Forelimb muscle (tissue), 1 donor: ENCODE measurements at regions not wholly inside any gene's neighbourhood (a gene's known extent, or its start where the extent isn't known, plus 50 kb on each side); places are given as distances from the start of the nearest gene placed in this dataset.

Experiments used
- DNase-seq: peaks from one replicate; pipeline ENCODE4 v3.0.0-alpha.2; 2013; ENCODE audit warnings: low read depth

DNA sequence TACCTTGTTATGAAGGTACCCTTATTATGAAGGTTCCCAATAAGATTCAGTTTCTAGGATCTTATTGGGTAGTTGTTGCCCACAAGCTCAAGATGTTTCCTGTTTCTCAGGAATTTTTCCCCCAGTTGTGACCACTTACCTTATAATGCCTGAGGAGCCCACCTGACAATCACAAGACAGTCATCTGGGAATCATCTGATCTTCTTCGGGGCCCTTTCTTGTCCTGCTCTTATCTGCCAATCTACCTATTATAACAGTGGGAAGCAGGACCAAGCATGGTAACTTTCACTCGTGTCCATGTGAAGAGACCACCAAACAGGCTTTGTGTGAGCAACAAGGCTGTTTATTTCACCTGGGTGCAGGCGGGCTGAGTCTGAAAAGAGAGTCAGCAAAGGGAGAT, 825.5 kb downstream of the BCL11B start:
- DNase-seq: no peak

DNA sequence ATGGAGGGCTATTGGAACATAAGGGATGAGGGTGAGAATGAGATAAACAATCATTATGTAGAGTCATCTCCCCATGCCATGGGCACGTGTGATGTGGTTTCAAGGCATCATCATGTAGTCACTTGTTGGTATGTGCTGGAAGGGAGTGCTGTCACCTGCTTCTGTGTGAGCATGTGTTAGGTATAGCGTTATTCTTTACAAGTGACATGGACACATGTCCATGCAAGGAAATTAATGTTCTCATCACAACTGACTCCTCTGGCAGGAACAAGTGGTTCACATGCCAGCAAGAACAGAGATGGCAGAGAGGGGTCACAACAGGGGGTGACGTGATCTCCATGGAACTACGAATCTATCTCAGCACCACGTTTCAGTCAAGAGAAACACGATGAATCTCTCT, 815.8 kb downstream of the BCL11B start:
- DNase-seq: no peak

DNA sequence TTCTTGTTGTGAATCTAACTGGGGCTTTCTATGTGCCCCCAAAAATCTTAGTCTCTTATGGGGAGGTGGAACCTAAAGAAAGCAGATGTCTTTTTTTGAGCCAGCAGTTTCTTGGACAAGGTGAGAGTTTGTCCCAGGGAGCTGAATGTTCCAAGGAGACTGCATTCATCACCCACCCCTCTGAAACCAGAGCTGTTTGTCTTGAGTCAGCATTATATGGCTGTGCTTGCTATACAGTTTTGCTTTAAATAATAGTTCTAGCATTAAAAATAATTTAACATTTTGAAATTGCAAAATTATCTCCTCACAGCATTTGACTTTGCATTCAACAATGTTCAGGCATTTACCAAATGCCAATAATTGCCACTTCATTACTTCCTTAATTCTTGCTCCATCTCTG, 813.3 kb downstream of the BCL11B start:
- DNase-seq: no peak

DNA sequence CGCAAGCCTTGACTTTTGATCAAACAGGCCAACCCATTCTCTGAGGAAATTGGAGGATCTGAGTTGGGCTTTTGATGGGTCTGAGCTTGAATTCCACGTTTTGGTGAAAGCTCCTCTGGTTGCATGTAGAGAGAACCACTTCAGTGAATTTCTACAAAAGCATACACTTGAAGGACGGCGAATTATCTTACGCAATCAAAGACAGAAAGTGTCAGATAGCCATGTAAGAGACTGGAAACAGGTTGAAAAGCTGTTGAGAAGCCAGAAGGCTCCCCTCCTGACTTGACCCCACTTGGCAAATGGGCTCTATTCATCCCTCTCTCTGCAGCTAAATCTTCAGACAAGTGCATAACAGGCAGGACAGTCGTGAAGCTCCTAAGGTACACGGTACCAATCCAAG, 809.1 kb downstream of the BCL11B start:
- no peak for DNase-seq

DNA sequence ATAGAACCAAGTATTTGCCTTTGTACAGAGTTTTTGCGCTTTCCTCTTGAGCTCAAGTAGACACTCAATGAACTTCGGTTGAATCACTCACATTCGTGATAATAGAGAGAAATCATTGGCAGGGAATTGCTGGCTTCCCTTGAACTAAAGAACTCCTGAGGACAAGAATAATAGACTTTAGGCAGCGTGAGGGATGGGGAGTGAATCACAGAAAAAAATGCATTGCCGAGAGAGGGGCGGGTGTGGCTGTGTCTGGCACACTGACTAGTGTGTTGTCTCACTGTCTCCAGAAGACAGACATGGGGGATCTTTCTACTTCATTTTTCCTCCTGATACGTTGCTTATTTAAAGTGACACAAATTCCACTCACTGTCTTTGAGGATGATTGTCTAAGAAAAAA, 805.2 kb downstream of the BCL11B start:
- DNase-seq: no peak

DNA sequence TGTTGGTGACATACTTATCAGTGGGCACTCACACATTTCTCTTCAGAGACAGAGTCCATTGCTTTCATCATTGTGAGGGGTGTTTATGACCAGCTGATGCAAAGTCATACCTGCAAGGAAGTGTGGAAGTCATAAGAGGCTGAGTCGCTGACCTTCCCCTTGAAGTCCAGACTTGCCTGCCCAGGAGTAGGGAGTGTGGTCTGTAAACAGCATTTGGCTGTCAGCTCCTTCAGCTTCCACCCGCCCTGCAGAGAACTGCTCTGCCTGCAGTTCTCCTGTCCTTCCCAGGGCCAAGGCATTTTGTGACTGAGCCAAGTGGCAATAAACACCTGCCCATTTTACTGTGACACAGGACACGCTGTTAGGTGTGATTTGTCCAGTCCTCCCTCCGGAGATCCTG, 801.3 kb downstream of the BCL11B start:
- DNase-seq: no peak

DNA sequence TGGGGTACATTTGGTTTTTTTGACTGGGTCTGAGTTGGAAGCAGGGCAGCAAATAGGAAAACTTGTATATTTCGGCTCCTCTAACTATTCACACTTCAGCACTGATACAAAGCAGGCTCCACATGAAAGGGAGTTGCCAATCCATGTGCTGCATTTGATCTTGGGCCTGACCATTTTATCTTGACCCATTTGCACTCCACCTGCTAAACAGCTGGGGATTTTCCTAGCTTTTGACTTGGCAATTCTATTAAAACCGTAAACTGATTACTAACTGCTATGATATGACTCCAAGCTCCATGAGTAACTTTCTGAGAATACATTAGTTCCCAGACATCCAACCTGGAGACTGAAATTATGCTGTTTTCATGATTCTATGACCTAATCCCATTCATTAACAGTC, 797.1 kb downstream of the BCL11B start:
- no peak for DNase-seq

DNA sequence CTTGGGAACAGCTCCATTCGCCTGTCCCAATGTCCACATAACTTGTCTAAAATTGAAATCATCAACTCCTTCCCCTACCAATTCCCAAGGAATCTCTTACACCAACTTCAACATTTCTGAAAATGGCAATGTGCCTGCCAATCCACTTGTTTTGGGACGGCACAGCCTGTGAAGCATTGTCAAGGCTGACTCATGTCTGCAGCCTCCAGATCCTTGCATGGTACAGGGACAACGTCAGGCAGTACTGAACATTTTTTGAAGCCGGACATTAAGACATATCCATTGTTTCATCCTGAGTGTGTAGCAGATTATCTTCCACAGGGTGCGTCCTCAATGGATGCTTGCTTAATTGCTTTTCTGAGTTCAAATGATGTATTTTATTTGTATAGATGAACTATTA, 794.1 kb downstream of the BCL11B start:
- no peak for DNase-seq

DNA sequence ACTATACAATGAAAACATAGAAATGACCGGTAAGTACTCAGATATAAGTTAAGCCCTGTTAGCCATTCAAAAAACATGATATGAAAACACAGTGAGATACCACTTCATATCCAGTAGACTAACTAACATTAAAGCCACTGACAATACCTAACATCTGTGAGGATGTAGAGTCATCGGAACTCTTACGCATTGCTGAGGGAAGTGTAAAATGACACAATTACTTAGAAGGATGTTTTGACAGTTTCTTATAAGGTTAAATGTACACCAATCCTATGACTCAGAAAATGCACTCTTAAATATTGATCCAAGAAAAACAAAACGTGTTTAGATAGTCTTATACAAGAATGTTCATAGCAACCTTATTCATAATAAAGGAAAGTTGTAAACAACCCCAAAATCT, 782.9 kb downstream of the BCL11B start:
- no peak for DNase-seq

DNA sequence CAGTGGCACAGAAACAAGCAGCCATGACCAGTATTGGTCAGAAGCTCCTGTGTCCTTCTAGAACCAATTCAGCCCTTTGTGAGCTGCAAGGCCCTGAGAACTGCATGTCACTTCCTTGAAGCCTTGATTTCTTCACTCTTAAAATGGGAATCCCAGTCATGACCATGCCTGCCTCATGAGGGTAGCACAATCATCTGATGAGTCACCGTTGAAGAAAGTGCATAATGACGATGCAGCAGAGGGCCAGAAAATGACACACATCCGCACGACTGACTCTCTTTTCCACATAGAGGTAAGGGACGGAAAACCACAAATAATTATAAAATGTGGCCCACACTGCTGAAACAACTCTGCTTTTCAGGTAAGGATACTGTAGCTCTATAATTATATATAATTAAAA, 777.4 kb downstream of the BCL11B start:
- DNase-seq: no peak

DNA sequence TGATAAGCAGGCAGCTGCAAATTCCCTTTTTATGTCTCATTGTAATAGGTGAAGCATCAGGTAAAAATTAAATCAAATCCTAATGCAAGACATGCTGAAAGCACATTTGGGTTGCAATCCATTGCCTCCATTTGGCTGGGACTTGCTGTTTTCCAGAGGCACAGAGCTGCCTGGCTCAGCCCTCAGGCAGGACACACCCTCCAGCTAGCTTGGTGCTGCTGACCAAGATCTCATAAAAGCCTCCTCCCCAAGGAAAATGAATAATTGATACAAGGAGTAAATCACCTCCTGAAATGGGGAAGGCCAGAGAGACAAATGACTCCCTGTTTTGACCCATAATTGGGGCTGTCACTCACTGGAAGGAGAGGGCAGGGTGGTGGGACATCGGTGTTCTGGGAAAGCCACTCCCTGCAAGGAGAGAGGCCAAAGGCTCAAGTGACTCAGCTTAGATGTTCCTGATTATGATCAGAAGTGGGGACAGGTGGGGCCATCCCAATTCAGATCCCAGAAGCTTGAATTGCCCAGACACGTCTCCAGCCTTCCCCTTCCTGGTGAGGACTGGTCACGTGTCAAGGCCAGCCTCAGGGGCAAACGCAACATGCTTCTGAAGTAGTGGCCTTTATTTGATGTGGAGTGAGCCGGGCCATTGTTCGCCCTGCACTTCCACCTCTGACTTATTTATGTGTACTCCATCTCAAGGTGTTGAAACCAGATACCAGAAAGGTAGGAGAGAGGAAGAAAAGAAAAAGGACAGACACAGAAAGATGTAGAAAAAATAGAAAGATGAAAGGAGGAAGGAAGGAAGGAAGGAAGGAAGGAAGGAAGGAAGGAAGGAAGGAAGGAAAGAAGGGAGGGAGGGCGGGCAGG, 773.7 kb downstream of the BCL11B start:
- no peak for DNase-seq

DNA sequence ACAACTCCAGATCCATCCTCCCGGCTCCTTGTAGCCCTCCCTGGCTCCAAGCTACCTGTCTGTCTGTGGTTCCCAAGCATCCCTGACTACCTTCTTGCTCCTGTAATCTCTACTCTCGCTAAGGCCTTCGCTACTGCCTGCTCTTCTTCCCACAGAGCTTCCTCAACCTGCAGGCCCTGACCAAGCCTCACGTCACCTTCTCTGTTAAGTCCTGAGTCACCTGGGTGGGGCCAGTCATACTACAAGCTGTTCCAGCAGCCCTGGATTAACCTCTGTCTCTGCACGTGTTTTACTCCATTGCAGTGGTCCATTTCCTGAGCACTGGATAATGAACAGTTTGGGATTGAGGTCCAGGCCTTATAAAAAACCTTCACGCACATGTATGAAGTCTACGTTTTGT, 770.7 kb downstream of the BCL11B start:
- DNase-seq: no peak

DNA sequence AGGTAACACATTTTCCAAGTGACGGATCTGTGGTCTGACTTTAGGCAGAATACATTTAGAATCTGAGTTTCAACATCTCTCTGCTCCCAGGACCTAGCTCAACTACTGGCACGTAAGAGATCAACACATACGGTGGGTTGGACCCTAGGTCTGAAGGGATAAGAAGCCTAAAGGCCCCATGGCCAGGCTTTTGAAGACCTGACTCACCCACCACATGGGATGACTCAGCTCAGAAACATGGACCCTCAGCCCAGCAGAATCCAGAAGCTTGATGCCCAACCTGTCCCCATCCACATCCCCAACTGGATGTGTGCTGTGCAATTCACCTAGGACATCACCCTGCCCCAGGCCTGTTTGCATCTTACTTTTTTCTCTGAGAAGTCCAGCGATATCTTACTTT, 770.2 kb downstream of the BCL11B start:
- DNase-seq: no peak

DNA sequence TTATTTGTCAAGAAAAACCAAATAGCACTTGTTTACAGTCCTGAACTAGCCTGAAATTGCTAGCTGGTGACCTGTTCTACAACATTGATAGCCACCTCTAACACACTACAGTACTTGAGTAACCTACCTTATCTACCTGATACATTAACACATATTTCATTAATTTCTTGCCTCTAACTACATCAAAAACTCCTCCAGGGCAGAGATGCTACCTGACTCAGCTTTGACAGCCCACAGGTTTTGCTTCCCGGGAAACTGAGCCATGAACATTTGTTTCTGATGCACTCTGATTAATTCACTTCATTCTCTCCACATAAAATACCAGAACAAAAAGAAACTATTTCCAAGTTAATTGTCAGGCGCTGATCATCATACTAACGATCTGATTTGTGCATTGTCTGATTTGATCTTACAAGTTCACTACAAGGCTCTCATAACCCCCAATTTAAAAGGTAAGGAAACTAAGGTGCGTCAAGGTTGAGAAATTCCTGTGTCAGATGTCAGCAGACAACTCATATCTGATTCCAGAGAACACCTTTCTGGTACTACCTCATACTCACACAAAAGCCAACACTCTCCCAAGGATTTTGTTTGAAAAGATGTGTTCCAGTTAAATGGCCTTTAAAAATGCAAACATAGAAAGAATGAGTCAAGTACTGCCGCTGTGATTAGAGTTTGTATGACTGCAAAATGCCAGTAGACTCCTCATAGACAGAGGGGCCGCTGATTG, 768.7 kb downstream of the BCL11B start:
- DNase-seq: no peak

DNA sequence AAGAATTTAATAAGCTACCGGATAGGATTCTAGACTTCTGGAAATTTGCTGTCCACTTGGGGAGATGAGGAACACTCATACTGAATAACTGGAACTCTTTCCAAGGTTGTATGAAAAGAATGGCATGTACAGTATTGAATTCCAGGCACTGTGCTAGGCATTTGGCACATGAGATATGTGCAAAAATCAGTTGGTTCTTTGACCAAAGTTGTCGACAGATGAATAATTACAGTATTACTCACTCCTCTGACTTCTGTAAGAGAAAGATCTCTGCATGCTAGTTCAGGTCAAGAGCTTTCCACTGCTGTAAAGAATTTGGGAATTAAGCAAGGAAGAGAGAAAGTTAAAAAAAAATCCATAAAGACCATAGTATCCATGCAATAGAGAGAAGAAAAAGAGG, 764.7 kb downstream of the BCL11B start:
- DNase-seq: no peak

DNA sequence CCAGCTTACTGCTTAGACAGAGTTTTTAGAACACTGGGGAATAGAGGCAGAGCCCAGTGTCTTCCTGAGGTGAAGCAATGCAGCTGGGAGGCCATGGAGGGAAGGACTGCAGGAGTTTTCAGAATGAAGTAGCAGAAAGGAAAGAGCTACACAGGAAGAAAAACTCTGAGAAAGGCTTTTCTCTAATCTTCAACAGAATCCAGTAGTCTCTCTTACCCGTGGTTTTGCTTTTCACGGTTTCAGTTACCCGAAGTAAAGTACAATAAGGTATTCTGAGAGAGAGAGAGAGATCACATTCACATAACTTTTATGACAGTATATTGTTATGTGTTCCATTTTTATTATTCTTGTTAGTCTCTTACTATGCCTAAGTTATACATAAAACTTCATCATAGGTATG, 761.6 kb downstream of the BCL11B start:
- no peak for DNase-seq

DNA sequence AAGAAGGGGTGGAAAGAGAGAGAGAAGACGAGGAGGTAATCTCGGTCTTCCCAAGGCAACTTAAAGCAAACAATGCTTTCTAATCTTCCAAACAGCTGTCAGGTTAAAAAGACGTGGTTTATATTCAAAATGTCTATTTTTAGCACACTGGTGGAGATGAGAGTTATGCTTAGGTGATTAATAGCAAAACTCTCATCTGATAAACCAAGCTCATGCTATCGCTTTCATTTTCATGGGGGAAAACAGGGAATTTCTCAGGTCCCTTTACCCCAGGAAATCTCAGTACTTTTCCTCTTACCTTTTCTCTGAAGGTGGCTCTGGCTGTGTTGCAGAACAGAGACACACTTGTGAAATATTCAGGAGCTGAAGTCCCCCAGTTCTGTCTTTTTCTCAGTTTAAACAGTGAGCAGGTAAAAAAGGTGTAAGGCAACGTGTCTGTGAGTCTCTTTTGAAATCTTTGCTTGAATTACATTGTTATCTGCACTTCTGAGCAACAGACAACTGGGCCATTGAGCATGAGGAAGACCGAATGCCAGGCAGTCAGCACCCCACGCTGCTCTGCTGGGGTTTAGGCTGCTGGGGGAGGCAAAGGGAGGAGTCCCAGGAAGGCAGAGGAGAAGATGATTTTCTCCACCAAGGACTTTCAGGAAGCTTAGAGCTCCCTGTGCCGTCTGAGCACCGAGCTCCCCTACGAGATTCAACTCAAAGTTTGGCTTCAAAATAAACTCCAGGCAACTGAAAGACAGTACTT, 759.3 kb downstream of the BCL11B start:
- DNase-seq: no peak

DNA sequence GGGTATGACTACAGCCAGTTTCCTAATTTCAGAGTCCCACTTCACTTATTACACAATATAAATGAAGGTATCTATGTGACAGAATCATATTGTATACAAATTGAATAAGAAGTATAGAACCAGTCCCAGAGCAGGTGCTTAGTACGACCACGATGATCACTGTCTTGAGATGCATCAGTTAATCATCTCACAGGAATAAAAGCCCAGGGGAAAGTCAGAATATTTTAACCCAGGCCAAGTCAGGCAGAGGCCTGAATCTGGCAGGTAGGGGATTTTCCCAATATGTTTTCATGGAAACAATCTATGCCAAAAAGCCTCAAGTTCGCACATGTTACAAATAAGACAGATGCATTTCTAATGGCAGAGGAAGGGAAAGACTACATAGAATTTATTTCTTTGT, 758.4 kb downstream of the BCL11B start:
- DNase-seq: no peak

DNA sequence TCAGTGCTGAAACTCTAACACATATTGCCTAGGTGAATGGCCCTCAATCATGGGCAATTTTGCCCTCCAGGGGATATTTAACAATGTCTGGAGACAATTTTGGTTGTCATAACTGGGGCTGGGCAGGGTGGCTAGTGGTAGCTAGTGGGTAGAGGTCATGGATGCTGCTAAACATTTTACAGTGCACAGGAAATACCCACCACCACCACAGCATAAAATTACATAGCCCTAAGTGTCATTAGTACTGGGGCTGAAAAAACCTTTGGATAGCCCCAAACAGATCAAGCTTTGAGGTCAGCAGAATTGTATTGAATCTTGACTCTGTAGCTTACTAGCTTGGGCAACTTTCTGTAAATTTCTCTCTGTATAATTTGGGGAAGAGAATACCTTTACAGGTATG, 758.0 kb downstream of the BCL11B start:
- no peak for DNase-seq

DNA sequence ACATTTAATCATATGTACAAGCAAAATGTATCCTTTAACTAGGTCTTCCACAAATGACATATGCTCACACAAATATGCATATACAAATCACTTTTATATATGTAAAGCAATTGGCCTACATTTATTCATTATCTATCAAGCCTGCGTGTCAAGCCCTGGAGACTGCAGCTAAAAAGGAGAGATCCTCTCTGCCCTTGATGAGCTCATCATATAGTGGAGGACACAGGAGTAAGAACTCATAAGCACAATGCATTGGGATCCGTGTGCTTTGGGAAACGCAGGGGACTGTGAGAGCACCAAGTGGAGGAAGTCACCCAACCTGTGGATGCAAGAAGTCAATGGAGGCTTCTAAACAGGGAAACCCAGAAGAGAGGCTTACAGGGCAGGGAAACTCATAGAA, 735.7 kb downstream of the BCL11B start:
- DNase-seq: no peak

DNA sequence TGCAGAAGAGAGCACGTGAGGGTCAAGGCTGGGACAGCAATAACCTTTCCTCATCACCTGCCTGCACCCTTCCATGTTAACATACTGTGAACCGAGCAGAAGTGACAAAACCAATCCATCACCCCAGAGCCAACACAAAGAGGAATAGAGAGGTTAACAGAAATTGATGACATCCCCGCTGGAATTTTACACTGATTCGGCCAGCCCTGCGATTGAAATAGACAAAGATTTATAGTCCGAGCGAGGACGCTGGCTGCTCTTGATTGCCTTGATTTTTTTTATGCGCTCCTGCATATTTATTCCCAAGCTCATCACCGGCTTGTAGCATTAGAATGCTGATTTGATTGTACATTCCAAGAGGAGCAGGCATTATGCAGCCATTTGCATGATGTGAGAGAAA, 729.7 kb downstream of the BCL11B start:
- DNase-seq: no peak

DNA sequence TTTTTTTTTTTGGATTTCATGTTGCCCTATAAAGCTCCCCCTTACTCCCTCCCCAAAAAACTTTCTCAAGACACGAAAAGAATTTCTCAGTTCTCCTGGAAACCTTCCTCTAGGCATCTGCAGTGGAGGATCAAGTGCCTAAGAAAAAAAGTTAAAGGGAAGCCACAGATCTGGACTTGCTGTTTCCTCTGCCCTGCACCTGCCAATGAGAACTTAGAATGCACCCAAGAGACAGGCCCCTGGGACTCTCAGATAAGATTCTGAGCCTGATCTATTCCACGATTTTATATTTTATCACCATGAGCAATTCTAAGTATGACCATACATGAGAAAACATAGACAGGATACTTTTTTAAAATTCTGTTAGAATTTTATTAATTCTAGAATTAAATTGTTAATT, 728.9 kb downstream of the BCL11B start:
- DNase-seq: no peak

DNA sequence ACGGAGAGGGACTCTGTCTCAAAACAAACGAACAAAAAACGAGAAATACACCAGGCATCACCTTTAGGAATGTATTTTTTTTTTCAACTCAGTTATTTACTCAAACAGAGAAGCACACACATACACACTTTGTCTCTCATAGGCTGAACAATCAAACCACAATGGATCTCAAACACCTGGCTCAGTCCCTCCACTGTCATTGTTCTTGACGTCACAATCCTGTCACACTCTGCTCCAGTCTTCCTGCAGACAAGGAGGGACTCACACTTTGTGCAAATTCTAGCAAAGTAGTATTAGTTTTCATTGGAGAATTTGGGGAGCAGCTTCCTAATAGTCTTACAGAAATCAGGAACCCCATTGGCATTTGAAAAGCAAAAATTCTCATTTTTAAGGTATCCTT, 727.8 kb downstream of the BCL11B start:
- DNase-seq: no peak
